T-cell (primary cell): ENCODE measurements at regions not wholly inside any gene's neighbourhood (a gene's known extent, or its start where the extent isn't known, plus 50 kb on each side); places are given as distances from the start of the nearest gene placed in this dataset.

Source experiments
- ATAC-seq, 4 experiments: fragments of 200-7000 bp in 3 of 4; fragments of 150-1000 bp in 1 of 4; cut with Tn5 transposase; replicated peaks in 1 of 4; 1 replicate in 3 of 4; 2 replicates in 1 of 4; pipeline ENCODE4 v1.10.0; 2021; ENCODE audit warnings: moderate library complexity in 3 of 4, mild to moderate bottlenecking in 2 of 4, moderate number of reproducible peaks in 1 of 4
- CTCF ChIA-PET, 2 donors: fragments of 300-600 bp; sonication (Branson Sonifier 250); formaldehyde crosslinking; loops; one replicate each; lab custom pipeline; 2022; ENCODE audit warnings: antibody characterized with exemption in 2 of 2; lab: Charles Lee
- POLR2A ChIA-PET, 2 donors: fragments of 300-600 bp; sonication (Branson Sonifier 250); formaldehyde crosslinking; loops; one replicate each; lab custom pipeline; 2022; ENCODE audit warnings: antibody characterized with exemption in 2 of 2; lab: Charles Lee
- DNase-seq, 35 experiments: peaks; one replicate each; pipeline versions ENCODE4 v3.0.0 to v3.0.0-alpha.2; 2013 to 2023
- H3K27ac ChIP-seq: one replicate; pipeline ENCODE4 v1.5.1; 2013; ENCODE audit warnings: low read length
- H3K27me3 ChIP-seq, 2 experiments: replicated peaks in 1 of 2; 1 replicate in 1 of 2; 2 replicates in 1 of 2; pipeline versions ENCODE4 v1.6.1 to v1.7.0; 2013; ENCODE audit warnings: low read length in 1 of 2, mixed read lengths in 1 of 2; ENCODE audit not compliant: control insufficient read depth in 2 of 2, insufficient read depth in 2 of 2; ENCODE audit errors: extremely low read depth in 1 of 2
- H3K36me3 ChIP-seq, 2 donors: 1 replicate in 1 of 2; 2 replicates in 1 of 2; pipeline versions ENCODE4 v1.6.1 to v1.7.0; 2013; ENCODE audit warnings: low read length in 1 of 2; ENCODE audit not compliant: control insufficient read depth in 2 of 2, insufficient read depth in 1 of 2; ENCODE audit errors: extremely low read depth in 1 of 2
- H3K4me1 ChIP-seq, 2 experiments: 1 replicate in 1 of 2; 2 replicates in 1 of 2; pipeline versions ENCODE4 v1.6.1 to v1.7.0; 2013; ENCODE audit warnings: low read length in 2 of 2, mixed read lengths in 1 of 2; ENCODE audit not compliant: insufficient read depth in 2 of 2, control insufficient read depth in 1 of 2; ENCODE audit errors: extremely low read depth in 1 of 2
- H3K4me3 ChIP-seq, 2 donors: 1 replicate in 1 of 2; 2 replicates in 1 of 2; pipeline versions ENCODE4 v1.5.1 to v1.7.0; 2013; ENCODE audit warnings: mild to moderate bottlenecking in 2 of 2, low read length in 1 of 2, moderate library complexity in 1 of 2; ENCODE audit not compliant: control insufficient read depth in 1 of 2; ENCODE audit errors: extremely low read depth in 1 of 2
- H3K9me3 ChIP-seq: 2 replicates; pipeline ENCODE4 v1.7.0; 2013
- H3K27ac Mint-ChIP-seq, 2 donors: one replicate each; pipeline ENCODE4 v1.8.0; 2020 to 2021; ENCODE audit warnings: mild to moderate bottlenecking in 2 of 2, mixed read lengths in 2 of 2
- H3K27me3 Mint-ChIP-seq, 2 donors: one replicate each; pipeline ENCODE4 v1.8.0; 2021 to 2022; ENCODE audit warnings: mixed read lengths in 2 of 2
- H3K36me3 Mint-ChIP-seq: one replicate; pipeline ENCODE4 v1.8.0; 2021; ENCODE audit warnings: mixed read lengths
- H3K4me1 Mint-ChIP-seq, 3 donors: one replicate each; pipeline ENCODE4 v1.8.0; 2020 to 2022; ENCODE audit warnings: mixed read lengths in 3 of 3, mild to moderate bottlenecking in 1 of 3
- H3K4me3 Mint-ChIP-seq, 3 donors: one replicate each; pipeline ENCODE4 v1.8.0; 2020 to 2022; ENCODE audit warnings: mild to moderate bottlenecking in 3 of 3, mixed read lengths in 3 of 3, moderate library complexity in 3 of 3
- H3K9me3 Mint-ChIP-seq, 3 donors: one replicate each; pipeline ENCODE4 v1.8.0; 2020 to 2022; ENCODE audit warnings: mixed read lengths in 3 of 3
- WGBS: methylation state at CpG from one replicate; pipeline ENCODE4 v1.1.5; 2013; ENCODE audit warnings: missing lambda C conversion rate; ENCODE audit not compliant: insufficient coverage; 5-methylcytosine and 5-hydroxymethylcytosine counted together

- Mint-ChIP-seq H3K27ac (no peak overlapping the region), H3K27me3 (peaks cover 0 to 2% of the 10 kb centered on the region in 2 donors), H3K4me1 (peaks cover 16 to 18% (median 17%) of the 10 kb centered on the region in 3 donors), H3K4me3 (no peak overlapping the region), H3K9me3 (no peaks in the 10 kb centered on the region), H3K36me3 (no peaks in the 10 kb centered on the region)
- Histone ChIP-seq H3K4me3 (no peak overlapping the region), H3K27ac (no peak overlapping the region), H3K9me3 (no peaks in the 10 kb centered on the region), H3K4me1 (no peaks in the 10 kb centered on the region), H3K27me3 (no peaks in the 10 kb centered on the region), H3K36me3 (no peaks in the 10 kb centered on the region)
- DNase-seq: no peak
- CTCF ChIA-PET: interaction anchor here in 1 of 2 donors (0.9 kb wide), 1 partner anchor 35 kb away, joined by 3 read pairs; no protein-coding TSS in a partner anchor
- POLR2A ChIA-PET: no interaction called here
- 33% methylated on average over 1 of the region's 3 CpGs for WGBS
- ATAC-seq: no peak
These were observed 145.1 kb downstream of the NFKBIZ start for GRCh38 chr3:101994386-101994785.

GRCh38 chr3:101995371-101996046 is 146.2 kb downstream of the NFKBIZ start:
- no peak overlapping the region for H3K27ac Mint-ChIP-seq
- no peak overlapping the region for H3K4me3 Mint-ChIP-seq
- no peak for ATAC-seq
- ChIA-PET CTCF (no interaction called here), POLR2A (interaction anchor here in 1 of 2 donors (0.5 kb wide), 1 partner anchor 29 kb away, joined by 5 read pairs; no protein-coding TSS in a partner anchor)
- H3K4me3 ChIP-seq: no peak overlapping the region
- no peaks in the 10 kb centered on the region for H3K9me3 Mint-ChIP-seq
- H3K27me3 ChIP-seq: no peaks in the 10 kb centered on the region
- no peaks in the 10 kb centered on the region for H3K36me3 ChIP-seq
- H3K27me3 Mint-ChIP-seq: peaks cover 0 to 2% of the 10 kb centered on the region in 2 donors
- peaks cover 15 to 18% (median 16%) of the 10 kb centered on the region in 3 donors for H3K4me1 Mint-ChIP-seq
- 39% methylated on average over 2 of the region's 4 CpGs for WGBS
- no peaks in the 10 kb centered on the region for H3K4me1 ChIP-seq
- DNase-seq: no peak
- H3K36me3 Mint-ChIP-seq: no peaks in the 10 kb centered on the region
- H3K27ac ChIP-seq: no peak overlapping the region
- no peaks in the 10 kb centered on the region for H3K9me3 ChIP-seq

DNA sequence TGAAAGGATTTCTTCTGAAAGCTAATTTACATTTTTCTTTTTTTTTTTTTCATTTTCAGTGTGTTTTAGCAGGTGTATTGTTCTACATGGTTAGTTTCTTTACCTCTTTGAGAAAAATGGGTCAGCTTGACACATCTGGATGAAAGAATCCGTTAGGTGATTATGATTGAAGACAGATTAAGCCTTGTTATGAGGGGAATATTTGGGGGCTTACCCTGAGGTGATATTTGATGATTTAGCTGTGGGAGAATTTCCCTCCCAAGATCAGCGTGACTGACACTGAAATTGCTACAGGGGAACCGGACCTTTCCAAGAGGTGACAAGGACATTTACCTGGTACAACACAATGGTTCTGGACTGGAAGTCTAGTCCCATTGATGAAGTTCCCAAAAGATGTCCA is 147.5 kb downstream of the NFKBIZ start:
- H3K4me3 Mint-ChIP-seq: no peak overlapping the region
- Histone ChIP-seq H3K4me3 (no peak overlapping the region), H3K27me3 (no peaks in the 10 kb centered on the region), H3K36me3 (no peaks in the 10 kb centered on the region), H3K4me1 (no peaks in the 10 kb centered on the region), H3K27ac (no peak overlapping the region), H3K9me3 (no peaks in the 10 kb centered on the region)
- H3K36me3 Mint-ChIP-seq: no peaks in the 10 kb centered on the region
- DNase-seq: no peak
- no peak overlapping the region for H3K27ac Mint-ChIP-seq
- peaks cover 16 to 21% (median 19%) of the 10 kb centered on the region in 3 donors for H3K4me1 Mint-ChIP-seq
- 100% methylated on average over 1 of the region's 3 CpGs for WGBS
- peaks cover 0 to 2% of the 10 kb centered on the region in 2 donors for H3K27me3 Mint-ChIP-seq
- ChIA-PET CTCF (no interaction called here), POLR2A (interaction anchor here in 1 of 2 donors (0.7 to 1.0 kb wide), 2 partner anchors 10 to 80 kb away, joined by 3 to 5 read pairs; no protein-coding TSS in a partner anchor)
- ATAC-seq: no peak
- H3K9me3 Mint-ChIP-seq: no peaks in the 10 kb centered on the region

GRCh38 chr3:101998256-101998926 is 149.1 kb downstream of the NFKBIZ start:
- DNase-seq: no peak
- ChIA-PET POLR2A (interaction anchor here in 1 of 2 donors (0.6 kb wide), 1 partner anchor 164 kb away, joined by 3 read pairs; no protein-coding TSS in a partner anchor), CTCF (interaction anchor here in 1 of 2 donors (0.9 kb wide), 1 partner anchor 8 kb away, joined by 3 read pairs; no protein-coding TSS in a partner anchor)
- no peak overlapping the region for H3K4me3 Mint-ChIP-seq
- Histone ChIP-seq H3K27me3 (no peaks in the 10 kb centered on the region), H3K4me1 (no peaks in the 10 kb centered on the region), H3K4me3 (no peak overlapping the region), H3K27ac (no peak overlapping the region), H3K36me3 (no peaks in the 10 kb centered on the region), H3K9me3 (no peaks in the 10 kb centered on the region)
- ATAC-seq: no peak
- H3K27me3 Mint-ChIP-seq: peaks cover 0 to 2% of the 10 kb centered on the region in 2 donors
- no peaks in the 10 kb centered on the region for H3K36me3 Mint-ChIP-seq
- no peaks in the 10 kb centered on the region for H3K9me3 Mint-ChIP-seq
- WGBS: no CpG with 5 or more reads among the region's 3 CpGs
- no peak overlapping the region for H3K27ac Mint-ChIP-seq
- peaks cover 16 to 23% (median 22%) of the 10 kb centered on the region in 3 donors for H3K4me1 Mint-ChIP-seq

GRCh38 chr3:101999177-101999779 is 150.0 kb downstream of the NFKBIZ start:
- Histone ChIP-seq H3K27ac (no peak overlapping the region), H3K27me3 (no peaks in the 10 kb centered on the region), H3K9me3 (no peaks in the 10 kb centered on the region), H3K36me3 (no peaks in the 10 kb centered on the region), H3K4me3 (no peak overlapping the region), H3K4me1 (no peaks in the 10 kb centered on the region)
- Mint-ChIP-seq H3K36me3 (no peaks in the 10 kb centered on the region), H3K27ac (no peak overlapping the region), H3K4me3 (no peak overlapping the region), H3K4me1 (peaks cover 16 to 23% (median 22%) of the 10 kb centered on the region in 3 donors), H3K27me3 (peaks cover 0 to 2% of the 10 kb centered on the region in 2 donors), H3K9me3 (no peaks in the 10 kb centered on the region)
- ATAC-seq: no peak
- DNase-seq: no peak
- WGBS: 84% methylated on average over 3 of the region's 3 CpGs
- CTCF ChIA-PET: no interaction called here
- POLR2A ChIA-PET: no interaction called here

DNA sequence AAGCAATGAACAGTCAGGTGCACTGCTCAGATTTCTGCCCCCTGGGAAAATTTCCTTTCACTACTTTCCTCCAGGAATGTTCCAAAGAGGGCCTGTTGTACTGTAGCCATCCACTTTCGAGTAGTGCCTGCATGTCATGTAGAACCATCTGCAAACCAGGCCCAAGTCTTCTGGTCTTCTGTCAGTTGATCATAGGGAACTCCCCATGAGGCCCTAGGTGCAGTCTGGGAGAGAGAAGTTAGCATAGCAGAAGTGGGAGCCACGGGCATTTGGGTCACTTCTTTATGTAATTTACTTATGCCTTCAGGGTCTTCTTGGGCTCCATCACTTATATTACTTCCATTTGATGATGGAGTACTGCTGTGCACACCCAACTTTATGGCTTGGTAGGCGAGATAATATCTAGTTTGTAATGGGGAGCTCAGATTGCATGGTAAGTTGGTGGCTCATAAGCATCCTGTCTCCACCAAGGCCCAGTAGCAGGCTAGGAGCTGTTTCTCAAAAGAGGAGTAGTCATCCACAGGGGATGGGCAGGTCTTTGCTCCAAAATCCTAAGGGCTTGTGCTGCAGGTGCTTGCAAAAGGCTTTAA is 151.4 kb downstream of the NFKBIZ start:
- no peaks in the 10 kb centered on the region for H3K9me3 Mint-ChIP-seq
- no peak overlapping the region for H3K4me3 Mint-ChIP-seq
- ChIA-PET POLR2A (no interaction called here), CTCF (no interaction called here)
- ATAC-seq (no peak), DNase-seq (no peak)
- peaks cover 10 to 23% (median 17%) of the 10 kb centered on the region in 3 donors for H3K4me1 Mint-ChIP-seq
- WGBS: 43% methylated on average over 1 of the region's 3 CpGs
- Histone ChIP-seq H3K27ac (no peak overlapping the region), H3K9me3 (no peaks in the 10 kb centered on the region), H3K27me3 (no peaks in the 10 kb centered on the region), H3K4me1 (no peaks in the 10 kb centered on the region), H3K4me3 (no peak overlapping the region), H3K36me3 (no peaks in the 10 kb centered on the region)
- H3K27me3 Mint-ChIP-seq: peaks cover 0 to 2% of the 10 kb centered on the region in 2 donors
- no peaks in the 10 kb centered on the region for H3K36me3 Mint-ChIP-seq
- no peak overlapping the region for H3K27ac Mint-ChIP-seq
